ENCODE measurements at regions not wholly inside any gene's neighbourhood (a gene's known extent, or its start where the extent isn't known, plus 50 kb on each side); places are given as distances from the start of the nearest gene placed in this dataset.
"Not testable (repeated sequence)": the region's sequence is repeated elsewhere in the genome, so short reads cannot be mapped to it uniquely, and the experiment has no call there.

DNA sequence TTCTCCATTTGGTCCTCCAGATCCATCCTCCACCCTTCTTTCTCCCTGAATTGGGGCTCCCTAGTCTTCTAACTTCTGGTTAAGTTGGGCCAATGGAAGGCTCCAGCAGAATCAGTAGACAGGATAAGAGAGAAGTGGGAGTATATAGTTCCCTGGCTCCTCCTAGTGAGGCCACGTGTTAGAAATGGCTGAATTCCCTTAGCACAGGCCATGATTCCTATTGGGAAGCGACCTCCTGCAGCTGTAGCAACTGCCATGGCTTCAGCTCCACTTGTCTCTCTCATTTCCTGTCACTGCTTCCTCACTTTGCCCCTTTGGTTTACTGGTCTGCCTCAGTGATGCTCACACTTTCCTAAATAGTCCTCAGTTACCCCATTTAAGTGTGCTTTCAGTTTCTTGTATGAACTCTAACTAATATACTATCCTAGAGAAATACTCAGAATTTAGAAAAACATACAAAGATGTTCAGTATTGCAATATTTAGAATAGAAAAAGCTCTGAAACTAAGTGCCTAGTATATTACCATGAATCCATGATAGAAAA lies 104.8 kb upstream of the SMARCA2 start:
- DNase-seq (ENCODE audit: low read depth in 1 of 2, low spot score in 1 of 2), result no peak

DNA sequence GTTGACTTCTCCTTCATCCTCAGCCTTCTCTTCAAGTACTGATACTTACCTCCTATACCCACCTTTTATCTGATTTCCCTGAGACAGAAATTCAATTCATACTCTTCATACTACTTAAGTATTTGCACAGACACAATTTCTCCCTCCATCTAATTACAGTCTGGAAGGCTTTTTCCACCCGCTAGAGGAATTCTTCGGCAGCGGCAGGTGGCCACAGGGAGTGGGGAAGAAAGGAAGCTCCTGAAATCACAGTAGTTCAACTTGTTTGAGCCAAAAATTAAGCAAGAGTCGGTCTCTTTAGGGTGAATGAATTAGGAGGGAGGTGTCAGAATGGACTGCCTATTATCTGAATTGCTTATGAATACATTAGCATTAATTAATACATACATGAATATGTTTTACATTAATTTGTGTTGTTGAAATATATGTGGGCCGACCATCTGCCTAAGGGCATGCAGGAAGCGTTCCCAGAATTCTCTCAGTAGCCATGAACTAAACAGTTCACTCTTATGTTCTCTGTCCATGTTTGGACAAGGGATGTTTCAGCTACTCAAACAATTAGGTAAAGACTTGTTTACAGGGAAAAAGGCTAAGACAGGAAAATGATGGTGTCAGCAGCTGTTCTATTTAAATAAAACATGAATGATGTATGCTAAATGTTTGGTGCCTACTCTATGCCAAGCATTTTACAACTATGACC lies 101.4 kb upstream of the SMARCA2 start:
- DNase-seq (ENCODE audit: low read depth in 1 of 2, low spot score in 1 of 2), result no peak

DNA sequence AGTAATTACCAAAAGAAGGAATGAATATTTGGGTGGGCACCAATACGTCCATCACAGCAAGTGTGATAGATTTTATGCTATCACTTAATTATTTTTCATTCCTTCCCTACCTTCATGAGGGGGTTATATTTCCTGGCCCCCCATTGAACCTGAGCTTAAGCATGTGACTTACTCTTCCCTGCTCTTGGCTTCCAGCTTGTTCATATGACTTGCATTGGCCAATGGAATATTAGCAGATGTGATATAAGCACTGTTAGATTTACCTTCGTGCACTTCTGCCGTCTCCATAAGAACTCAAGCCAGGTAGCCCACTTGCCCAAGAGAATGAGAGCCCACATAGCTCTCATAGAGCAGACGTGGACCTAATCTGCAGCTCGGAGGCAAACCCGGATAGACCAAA lies 99.1 kb upstream of the SMARCA2 start:
- no peak for DNase-seq (ENCODE audit: low read depth in 1 of 2, low spot score in 1 of 2)

DNA sequence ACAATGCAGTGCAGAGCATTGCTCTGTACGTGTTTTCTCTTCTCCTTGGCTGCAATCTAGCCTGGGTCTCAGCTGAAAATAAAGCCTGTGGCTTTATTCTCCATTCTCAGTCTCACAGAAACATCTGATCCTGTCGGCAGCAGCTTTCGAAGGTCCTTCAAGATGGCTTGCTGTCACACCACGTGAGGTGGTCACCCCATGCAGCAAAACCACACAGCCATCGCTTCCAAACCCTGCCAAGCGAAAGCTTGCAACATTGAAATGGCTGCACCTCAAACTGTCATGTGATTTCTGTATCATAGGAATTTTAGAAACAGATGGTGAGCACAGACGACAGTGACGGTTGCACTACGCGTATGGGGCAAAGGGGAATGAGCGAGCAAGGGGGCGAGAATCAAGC lies 98.5 kb upstream of the SMARCA2 start:
- no peak for DNase-seq (ENCODE audit: low read depth in 1 of 2, low spot score in 1 of 2)

DNA sequence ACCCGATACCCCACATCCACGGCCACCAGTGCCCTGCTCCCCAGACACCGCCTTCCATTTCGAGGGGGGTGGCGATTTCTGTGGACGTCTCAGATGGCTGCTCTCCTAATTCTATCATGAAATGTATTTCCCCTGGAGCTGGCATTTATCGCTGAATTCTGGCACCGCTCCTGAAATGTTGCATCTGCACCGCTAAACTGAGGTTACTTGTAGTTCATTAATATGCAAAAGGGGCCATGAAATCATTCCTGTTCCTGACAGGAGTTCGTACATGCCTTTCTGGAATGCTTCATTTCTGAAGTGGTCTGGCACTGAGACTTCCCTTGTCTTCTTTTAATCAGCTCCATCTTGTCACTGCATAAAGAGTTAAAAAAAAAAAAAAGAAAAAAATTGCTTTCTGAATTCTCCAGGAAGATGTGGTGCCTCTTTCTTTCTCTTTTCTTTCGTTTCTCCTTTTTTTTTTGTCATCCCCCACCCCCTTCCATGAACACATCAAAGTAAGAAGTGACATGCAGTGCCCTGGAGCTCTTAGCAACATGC lies 97.7 kb upstream of the SMARCA2 start:
- DNase-seq (ENCODE audit: low read depth in 1 of 2, low spot score in 1 of 2), result no peak

DNA sequence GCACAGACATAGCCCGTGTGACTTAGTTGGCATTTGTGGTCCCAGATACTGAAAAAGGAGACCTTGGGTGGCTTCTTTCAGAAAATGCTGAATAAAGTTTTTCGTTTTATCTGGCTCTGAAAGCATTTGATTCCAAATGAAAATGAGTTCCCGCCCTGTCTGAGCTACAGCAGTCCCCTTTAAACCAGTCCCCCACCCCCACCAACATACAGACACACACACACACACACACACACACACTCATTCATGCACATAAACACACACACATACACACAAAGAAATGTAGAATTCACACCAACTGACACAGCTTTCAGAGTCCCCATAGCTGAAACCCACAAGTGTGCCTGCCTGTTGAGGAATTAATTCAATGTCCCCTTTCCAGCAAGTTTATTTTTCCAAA lies 97.0 kb upstream of the SMARCA2 start:
- no peak for DNase-seq (ENCODE audit: low read depth in 1 of 2, low spot score in 1 of 2)

DNA sequence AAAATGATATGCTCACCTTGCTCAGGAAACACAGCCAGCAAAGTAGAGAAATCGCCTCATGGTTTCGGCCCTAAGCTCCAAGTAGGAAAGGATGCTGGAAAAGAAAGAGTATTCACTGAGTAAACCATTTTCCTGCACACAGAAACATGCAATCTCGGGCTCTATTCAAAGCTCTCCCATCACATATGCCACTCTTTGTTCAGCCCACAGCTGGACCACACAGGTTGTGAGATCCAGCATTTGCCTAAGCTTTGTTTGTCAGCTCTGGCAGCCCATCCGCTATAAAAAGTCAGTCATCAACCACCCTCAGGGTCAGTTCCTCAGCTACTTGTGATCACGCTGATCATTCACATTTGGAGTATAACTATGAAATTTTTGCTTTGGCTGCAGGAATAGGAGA lies 96.5 kb upstream of the SMARCA2 start:
- no peak for DNase-seq (ENCODE audit: low read depth in 1 of 2, low spot score in 1 of 2)

DNA sequence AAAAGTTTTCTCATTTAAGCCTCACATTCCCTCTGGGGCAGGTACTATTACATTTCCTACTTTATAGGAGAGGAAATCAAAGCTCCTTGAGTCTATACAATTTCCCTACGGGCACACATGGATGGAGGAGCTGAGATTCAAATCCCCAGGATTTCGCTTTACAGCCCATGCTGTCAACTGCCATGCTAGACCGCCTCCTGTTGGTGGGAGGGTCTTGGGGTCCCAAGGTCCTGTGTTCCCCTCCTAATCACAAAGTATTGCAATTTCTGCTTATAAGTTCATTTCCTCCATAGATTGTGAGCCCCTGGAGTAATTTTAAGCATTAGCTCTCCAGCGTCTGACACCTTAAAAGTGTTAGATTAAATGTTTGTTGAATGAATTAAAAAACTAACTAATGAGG lies 95.9 kb upstream of the SMARCA2 start:
- no peak for DNase-seq (ENCODE audit: low read depth in 1 of 2, low spot score in 1 of 2)

DNA sequence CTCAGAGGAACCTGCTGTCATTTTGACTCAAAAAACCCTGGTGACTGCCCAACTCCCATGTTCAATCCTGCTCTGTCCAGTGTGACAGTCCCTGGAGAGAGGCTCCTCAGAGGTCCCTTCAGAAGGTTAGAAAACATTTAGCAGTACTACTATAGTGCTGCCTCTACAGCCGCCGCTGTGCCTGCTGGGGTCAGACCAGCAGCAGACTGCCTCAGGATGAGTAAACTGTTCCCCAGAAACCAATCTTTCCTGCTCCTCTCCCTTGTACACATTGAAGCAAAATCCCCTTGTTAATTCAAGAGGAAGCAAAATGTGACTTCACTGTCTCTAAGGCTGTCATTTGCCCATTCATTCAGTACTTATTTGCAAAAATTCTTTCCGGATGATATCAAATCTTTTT lies 94.8 kb upstream of the SMARCA2 start:
- no peak for DNase-seq (ENCODE audit: low read depth in 1 of 2, low spot score in 1 of 2)

DNA sequence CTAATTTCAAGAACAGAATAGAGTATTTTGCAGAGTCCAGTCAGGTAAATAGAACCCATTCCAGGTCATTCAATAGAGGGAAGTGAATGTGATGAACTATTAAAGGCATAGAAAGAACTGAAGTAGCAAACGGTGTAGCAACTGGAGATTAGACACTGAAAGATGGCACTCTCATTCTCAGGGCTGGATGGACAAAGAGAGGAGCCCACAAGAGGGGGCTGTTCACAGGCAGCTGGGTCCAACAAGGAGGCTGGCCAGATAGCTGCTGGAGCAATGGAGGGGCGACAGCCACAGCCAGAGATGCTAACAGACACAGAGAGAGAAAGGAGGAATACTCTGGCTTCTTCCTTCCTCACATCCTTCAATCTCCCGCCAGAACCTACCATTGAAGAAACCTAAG lies 93.1 kb upstream of the SMARCA2 start:
- DNase-seq (ENCODE audit: low read depth in 1 of 2, low spot score in 1 of 2), result no peak

DNA sequence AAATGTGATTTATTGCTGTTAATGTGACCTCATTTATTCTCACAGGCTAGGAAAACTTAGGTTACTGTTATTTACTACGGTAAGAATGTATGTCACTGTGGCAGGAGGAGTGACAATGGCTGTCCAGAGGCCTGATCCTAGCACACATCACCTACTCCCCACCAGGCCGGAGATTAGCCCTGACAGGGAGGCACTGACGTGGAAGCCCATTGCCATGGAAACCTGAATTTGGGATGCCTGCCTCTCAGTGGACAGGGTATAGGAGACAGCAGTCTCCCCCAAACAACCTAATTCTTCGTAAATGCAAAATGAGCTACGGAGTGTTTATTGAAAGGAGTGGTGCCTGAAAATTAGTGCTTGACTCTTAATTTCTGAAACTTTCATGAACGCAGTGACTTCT lies 87.6 kb upstream of the SMARCA2 start:
- DNase-seq (ENCODE audit: low read depth in 1 of 2, low spot score in 1 of 2), result no peak

DNA sequence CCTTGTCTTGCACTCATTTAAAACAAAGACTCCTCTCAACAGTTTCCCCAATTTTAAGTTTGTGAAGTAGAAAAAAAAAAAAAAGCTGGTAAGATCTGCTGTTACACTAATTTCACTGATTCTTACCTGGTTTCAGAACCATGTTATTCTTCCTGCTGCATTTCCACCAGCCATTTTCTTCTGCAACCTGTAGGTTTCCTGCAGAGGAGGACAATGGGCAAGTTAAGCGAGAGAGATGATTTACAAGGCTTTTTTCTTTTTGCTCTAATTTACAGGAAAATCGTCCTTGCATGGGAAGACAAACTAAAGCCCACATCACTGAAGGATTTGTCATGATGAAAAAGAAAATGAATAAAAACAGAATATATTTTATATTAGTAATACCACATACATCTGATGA lies 86.0 kb upstream of the SMARCA2 start:
- DNase-seq (ENCODE audit: low read depth in 1 of 2, low spot score in 1 of 2), result no peak

DNA sequence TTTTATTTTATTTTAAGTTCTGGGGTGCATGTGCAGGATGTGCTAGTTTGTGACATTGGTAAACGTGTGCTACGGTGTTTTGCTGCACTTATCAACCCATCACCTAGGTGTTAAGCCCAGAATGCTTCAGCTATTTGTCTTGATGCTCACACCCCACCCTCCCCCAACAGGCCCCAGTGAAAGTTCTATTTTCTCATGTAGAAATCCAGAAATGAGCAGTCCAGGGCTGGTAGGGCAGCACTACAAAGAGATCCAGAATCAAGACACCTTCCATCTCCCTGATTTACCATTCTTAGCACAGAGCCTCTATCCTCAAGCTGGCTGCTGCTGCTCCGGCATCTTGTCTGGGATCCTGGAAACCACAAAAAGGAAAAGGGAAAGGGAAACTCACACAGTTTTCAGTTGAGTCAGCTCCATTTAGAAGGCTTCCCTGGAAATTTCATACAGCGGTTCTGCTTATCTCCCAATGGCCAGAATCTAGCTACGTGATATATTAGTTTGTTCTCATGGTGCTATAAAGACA lies 85.4 kb upstream of the SMARCA2 start:
- DNase-seq (ENCODE audit: low read depth in 1 of 2, low spot score in 1 of 2), result no peak

DNA sequence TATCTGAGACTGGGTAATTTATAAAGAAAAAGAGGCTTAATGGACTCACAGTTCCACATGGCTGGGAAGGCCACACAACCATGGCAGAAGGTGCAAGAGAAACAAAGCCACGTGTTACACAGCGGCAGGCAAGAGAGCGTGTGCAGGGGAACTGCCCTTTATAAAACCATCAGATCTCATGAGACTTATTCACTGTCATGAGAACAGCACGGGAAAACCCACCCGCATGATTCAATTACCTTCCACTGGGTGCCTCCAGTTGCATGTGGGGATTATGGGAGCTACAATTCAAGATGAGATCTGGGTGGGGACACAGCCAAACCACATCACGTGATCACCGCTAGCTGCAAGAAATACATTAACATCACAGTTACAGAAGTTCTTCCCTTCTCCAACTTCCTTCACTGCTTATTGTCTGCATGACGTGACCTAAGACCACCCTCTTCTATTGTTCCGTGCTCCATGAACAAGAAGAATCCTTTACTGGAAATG lies 84.9 kb upstream of the SMARCA2 start:
- DNase-seq (ENCODE audit: low read depth in 1 of 2, low spot score in 1 of 2), result not testable (repeated sequence)

DNA sequence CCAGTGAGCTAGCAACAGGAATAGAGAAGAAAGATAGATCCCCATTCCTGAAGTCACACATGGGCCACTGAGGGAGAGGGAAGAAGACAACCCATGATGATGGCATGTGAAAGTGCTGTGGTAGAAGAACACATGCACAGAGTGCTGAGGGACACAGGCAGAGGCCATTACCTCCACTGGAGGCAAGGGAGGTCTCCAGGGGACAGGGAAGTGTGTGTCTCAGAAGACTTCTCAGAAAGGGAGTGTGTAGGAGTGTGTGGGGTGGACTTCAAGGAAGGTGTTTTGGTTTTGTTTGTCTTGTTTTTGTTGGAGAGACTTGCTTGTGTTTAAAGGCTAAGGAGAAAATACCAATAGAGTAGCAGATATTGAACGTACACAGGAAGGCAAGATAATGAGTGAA lies 77.0 kb upstream of the SMARCA2 start:
- DNase-seq (ENCODE audit: low read depth in 1 of 2, low spot score in 1 of 2), result no peak

DNA sequence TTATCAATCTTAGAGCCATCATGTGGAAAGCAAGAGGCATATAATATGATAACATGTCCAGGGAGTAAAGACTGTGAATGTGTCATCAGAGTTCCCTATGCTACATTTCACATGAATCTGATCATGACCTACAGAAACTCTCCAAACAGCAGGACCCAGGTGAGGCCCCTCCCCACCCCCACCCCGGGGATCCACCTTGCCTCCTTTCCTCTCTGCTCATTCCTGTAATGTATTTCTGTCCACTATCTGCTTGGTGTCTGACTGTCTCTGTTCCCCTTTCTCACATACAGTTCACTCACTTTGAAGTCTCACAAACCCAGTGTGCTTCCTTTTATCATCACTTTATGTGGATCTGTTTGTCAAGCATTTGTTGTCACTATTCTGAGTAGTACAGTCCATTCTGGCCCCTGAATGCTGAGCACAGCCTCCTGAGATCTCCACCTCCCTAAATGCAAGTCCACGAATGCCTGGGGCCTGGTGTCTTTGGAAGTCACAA lies 76.4 kb upstream of the SMARCA2 start:
- DNase-seq (ENCODE audit: low read depth in 1 of 2, low spot score in 1 of 2), result no peak

DNA sequence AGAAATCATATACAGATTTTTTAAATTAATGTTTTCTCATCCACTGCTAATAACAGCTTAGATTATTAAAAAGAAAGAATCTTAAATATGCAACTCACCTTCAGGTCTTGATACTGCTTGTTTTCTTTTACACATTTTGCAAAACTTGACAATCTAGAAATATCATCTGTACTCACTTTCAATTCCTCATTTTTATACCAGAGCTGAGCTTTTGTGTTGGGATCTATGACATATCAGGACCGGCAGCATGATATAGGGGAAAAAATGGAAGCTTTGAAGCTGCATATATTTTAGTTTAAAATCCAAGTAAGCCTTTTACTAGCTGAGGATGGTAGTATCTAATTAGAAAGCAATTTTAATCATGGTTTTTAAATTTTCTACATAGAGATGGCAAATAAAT lies 75.7 kb upstream of the SMARCA2 start:
- no peak for DNase-seq (ENCODE audit: low read depth in 1 of 2, low spot score in 1 of 2)

DNA sequence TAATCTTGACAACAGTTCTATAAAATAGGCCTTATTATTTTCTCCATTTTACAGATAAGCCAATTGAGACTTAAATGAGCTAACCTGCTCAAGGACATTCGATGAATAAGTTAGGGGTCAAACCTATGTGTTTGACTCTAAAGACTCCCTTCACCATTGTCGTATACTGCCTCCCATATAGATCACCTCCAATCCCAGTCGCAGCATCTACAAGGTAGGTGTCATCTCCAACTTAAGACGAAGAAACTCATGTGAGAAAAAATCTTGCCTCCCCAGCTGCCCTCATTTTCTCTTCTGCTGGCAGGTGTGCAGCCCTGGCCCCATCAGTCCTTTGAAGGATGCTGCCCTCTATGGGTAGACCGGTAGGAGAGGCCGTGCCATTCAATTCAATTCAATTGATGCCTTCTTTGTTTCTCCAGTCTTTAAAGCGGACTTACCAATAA lies 75.2 kb upstream of the SMARCA2 start:
- DNase-seq (ENCODE audit: low read depth in 1 of 2, low spot score in 1 of 2), result peak in 1 of 2 donors; percentile 30

DNA sequence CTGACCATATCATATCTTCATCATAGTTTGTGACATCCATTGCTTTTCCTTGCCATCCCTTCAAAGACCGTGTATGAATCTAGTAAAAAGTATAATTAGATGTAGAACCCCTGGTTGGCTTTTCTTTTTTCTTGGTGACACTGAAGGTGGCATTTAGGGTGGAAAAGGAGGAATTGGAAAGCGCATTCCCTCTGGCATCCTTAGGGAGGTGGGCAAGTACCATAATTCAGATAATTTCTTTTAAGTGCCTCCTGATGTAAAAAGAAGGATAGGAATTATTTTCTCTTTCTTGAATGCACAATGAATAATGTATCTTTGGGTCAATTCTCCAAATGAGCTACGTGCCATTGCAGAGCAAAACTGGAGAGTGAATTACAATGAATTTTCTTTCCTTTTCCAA lies 73.2 kb upstream of the SMARCA2 start:
- no peak for DNase-seq (ENCODE audit: low read depth in 1 of 2, low spot score in 1 of 2)

DNA sequence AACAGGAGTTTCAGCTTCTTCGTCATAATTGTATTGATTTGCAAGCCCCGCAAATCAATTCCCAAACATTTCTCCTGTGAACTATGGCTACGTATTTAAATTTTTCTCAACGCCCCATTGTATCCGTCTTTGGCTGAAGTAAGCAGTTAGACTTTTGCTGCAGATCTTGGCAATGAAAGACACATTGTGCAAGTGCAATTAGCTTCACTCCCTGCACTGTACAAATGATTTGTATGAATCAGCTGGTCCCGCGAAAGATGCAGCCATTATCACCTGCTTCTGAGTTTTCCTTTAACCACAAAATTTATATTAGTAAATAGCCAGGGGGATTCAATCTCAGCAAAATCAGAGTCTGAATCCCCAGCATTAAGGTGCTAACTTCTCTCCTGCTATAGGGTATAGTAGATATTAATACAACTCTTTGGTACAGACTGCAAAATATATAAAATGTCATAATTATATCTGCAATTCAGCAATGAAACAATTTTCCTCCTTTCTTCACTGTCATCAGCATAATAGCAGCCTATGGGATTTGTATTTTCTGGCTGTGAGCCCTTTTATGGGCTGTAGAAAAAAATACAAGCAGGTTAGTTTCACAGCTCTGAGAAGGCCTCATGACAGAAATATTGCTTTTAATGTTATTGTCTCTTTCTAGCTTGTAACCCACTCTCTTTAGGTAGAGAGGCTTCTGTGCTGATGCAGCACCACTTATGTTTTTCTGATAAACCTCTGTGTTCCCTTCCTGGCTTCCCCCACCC lies 68.4 kb upstream of the SMARCA2 start:
- DNase-seq (ENCODE audit: low read depth in 1 of 2, low spot score in 1 of 2), result no peak

DNA sequence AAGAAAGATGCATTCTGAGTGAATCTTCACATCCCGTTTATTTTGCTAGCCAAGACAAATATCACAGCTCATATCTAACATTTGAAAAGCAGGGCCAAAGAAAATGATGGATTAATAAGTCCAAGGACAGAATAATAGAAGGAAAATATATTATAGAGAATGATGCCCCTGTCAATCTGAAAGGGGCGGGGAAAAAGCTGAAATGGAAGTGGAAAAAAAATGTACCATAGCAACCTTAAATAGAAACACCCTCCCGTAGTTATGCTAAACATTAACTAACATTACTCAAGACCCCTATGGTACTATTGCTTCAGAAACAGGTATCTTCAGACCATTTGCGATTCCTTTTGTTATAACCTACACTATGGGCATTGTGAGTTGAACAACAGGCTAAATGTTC lies 67.7 kb upstream of the SMARCA2 start:
- DNase-seq (ENCODE audit: low read depth in 1 of 2, low spot score in 1 of 2), result no peak

DNA sequence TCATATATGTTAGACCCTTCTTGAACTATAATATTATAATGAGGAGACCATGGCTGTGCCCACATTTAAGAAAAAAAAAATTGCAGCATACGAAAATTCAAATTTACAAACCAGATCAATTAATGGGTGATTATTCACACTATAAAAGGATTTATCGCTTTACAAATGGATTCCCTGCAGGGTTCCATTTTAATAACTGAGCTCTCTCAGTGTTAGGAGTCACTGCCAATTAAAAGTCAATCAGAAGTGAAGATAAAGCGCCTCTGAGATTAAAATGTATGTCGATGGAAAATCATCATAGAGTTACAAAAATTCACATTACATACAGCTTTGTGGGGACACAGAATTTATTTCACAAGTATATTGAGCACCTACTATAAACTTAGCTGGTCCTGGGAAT lies 66.6 kb upstream of the SMARCA2 start:
- no peak for DNase-seq (ENCODE audit: low read depth in 1 of 2, low spot score in 1 of 2)

Data from activated CD4-positive, alpha-beta T cell treated with anti-CD3 and anti-CD28 coated beads, Interleukin-2, amount 50 U/mL, for 24 hours (primary cell).